Skin epidermis (tissue), 12 donors: ENCODE measurements at regions not wholly inside any gene's neighbourhood (a gene's known extent, or its start where the extent isn't known, plus 50 kb on each side); places are given as distances from the start of the nearest gene placed in this dataset.
"Not testable (repeated sequence)": the region's sequence is repeated elsewhere in the genome, so short reads cannot be mapped to it uniquely, and the experiment has no call there.

Source experiments
- H3K27ac ChIP-seq, 21 experiments: fragments of 200-600 bp; sonication (generic) in 11 of 21; one replicate each; pipeline ENCODE4 v1.5.0; 2020; ENCODE audit warnings: mild to moderate bottlenecking in 3 of 21, inconsistent platforms in 2 of 21, moderate library complexity in 2 of 21
- H3K4me3 ChIP-seq, 7 experiments: fragments of 200-600 bp; sonication (generic) in 2 of 7; one replicate each; pipeline ENCODE4 v1.5.0; 2020; ENCODE audit warnings: inconsistent platforms in 2 of 7, mild to moderate bottlenecking in 2 of 7, moderate library complexity in 1 of 7

DNA sequence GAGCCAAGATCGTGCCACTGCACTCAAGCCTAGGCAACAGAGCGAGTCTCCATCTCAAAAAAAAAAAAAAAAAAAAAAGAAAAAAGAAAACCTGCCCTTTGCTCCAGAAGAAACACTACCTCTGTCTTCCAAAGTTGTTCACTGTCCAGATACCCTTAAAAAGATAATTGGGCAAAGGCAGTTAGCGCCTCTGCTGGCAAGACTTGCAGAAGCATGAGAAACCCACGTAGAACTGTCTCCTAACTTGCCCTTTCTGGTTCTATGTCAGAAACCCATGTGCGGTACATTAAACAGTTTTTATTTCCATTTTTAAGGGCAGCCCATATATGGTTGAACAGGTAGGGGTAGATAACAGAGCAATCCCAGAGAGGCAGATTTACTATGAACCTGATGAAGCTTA lies 1026.4 kb downstream of the ROBO2 start:
- no peak overlapping the region for H3K4me3 ChIP-seq
- no peak overlapping the region for H3K27ac ChIP-seq

DNA sequence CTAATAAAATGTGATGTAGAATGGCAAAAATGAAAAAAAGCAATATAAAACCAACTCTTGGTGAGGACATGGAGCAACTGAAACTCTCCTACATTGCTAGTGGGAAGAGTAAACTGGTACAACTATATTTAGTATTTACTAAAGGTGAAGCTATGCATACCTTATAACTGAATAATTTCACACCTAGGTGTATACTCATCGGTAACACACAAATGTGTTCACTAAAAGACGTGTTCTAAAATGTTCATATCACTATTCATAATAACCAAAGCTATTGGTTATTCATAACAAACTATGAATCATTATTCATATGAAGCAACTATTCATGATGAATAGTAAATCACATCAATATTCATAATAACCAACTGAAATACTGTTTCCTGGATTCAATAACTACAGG lies 1030.3 kb downstream of the ROBO2 start:
- H3K27ac ChIP-seq = no peak overlapping the region
- H3K4me3 ChIP-seq = no peak overlapping the region

DNA sequence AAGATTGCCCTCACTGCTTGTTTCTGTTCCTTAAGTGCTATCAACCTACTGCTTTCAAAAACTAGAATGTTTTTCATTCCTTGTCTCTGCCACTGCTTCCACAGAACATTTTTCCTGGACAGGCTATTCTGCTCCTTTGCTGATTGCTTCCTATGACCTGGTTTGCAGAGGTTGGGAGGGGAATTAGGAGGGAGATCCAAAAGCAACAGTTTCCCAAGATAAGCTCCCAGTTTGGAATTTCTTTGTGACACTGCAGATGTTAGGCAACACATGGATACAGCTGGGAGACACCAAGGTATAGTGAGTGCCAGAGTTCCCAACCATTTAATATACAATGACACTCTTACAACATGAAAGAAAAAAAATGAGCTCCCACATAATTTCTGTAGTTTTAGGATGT lies 1036.5 kb downstream of the ROBO2 start:
- H3K27ac ChIP-seq = no peak overlapping the region
- H3K4me3 ChIP-seq = no peak overlapping the region

DNA sequence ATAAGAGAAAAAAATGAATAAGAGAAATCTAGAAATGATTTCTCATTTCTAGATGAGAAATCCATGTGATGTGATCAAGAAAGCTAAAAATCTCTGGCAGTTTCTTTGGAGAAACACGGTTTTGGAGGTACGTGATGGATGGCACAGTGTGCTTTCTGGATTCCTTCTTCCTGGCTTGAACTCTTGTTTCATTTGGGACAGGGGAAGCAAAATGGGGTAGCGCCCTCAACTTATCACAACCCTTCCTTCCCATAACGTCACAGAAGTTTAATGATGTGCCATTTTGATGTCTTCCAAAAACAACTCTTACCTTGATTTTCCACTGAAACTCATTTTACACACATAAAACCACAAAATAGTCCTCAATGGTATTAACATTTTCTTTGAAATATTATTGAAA lies 1037.3 kb downstream of the ROBO2 start:
- Histone ChIP-seq H3K27ac (no peak overlapping the region), H3K4me3 (no peak overlapping the region)

DNA sequence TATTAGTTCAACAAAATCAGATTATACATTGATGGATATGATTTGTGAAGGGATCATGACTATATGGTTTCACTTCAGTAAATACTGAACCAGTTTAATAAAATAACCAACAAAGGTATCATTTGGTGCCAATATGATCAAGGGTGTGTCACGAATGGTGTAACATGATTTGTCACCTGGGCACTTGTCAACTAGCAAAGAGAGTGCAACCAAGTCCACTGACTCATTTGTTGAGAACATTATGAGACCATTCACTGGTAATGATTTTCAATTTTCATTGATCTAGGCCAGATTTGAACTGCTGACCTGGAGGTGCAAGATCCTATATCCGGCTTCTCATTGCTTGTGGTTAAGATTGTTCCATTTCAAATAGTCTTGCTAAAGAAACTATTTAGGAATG lies 1037.9 kb downstream of the ROBO2 start:
- Histone ChIP-seq H3K27ac (no peak overlapping the region), H3K4me3 (no peak overlapping the region)

DNA sequence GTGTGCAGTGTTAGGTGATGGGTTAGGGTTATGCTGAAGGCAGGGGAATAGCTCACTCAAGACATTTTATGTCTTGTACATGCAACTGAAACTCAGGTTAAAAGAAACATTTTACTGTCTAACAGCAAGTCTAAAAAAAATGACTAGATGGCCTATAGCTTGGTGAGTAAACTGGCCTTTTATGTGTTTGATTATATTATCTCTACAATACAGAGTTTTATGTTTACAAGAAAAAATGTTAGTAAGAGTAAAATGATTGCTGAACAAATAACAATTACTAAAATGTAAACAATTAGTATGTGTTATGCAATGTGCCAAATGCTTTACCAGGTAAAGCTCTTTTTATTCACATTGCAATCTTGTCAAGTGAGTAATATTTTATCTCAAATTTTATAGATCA lies 1039.6 kb downstream of the ROBO2 start:
- Histone ChIP-seq H3K27ac (no peak overlapping the region), H3K4me3 (no peak overlapping the region)

DNA sequence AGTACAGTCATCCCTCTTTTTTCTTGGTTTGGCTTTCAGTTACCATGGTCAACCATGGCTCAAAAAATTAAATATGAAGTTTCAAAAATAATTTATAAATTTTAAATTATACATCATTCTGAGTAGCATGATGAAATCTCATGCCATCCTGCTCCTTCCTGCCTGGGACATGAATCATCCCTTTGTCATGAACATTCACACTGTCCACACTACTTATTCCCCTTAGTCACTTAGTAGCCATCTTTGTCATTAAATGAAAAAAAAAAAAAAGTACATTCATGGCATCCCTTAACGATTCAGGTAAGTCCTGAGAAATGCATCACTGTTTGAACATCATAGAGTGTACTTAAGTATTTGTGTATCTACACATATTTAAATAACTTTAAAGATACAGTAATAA lies 1046.3 kb downstream of the ROBO2 start:
- Histone ChIP-seq H3K4me3 (no peak overlapping the region), H3K27ac (no peak overlapping the region)

DNA sequence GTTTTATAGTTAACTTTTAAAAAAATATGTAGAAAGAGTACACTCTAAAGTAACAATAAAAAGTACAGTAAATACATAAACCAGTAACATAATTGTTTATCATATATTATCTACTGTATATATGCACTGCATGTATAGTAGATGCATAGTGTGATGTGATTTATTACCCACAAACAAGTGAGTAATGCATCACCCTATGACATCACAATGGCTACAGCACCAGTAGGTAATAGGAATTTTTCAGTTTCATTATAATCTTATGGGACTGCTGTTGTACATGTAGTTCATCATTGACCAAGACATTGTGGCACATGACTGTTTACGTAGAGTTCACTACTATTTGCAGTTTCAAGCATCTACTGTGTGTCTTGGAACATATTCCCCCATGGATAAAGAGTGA lies 1047.2 kb downstream of the ROBO2 start:
- Histone ChIP-seq H3K4me3 (no peak overlapping the region), H3K27ac (no peak overlapping the region)

DNA sequence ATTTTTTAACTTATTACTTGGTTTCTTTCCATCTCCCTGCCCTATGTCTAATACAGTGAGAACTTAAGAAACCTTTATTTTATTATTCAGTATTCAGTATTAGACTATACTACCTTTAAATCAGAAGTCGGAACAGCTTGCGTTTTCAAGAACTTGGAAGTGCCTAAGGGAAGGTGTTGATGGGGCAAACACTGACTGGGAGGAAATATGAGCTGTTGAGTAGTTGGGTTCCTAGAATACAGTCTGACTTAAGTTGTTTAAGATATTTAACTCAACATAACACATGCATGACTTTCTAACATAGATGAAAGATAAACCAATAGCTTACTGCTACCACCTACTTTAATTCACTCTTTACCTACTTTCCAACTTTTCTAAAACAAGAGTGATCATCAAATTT lies 1048.1 kb downstream of the ROBO2 start:
- no peak overlapping the region for H3K4me3 ChIP-seq
- no peak overlapping the region for H3K27ac ChIP-seq

DNA sequence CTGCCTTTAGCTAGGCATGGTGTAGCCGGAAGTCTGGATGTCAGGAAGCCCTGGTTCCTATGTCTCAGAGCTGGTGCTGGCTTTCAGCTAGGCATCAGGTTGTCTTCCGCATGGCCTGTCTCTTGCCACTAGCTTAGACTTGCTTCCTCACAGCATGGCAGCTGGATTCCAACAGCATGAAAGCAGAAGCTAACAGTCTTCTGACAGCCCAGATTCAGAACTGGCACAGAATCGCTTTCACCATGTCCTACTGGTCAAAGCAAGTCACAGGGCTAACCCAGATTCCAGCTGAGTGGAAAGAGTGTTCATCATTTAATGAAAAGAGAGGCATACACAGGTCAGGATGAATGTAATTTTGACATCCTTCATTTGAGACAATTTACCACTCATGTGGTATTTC lies 1050.5 kb downstream of the ROBO2 start:
- H3K27ac ChIP-seq = no peak overlapping the region
- H3K4me3 ChIP-seq = no peak overlapping the region

DNA sequence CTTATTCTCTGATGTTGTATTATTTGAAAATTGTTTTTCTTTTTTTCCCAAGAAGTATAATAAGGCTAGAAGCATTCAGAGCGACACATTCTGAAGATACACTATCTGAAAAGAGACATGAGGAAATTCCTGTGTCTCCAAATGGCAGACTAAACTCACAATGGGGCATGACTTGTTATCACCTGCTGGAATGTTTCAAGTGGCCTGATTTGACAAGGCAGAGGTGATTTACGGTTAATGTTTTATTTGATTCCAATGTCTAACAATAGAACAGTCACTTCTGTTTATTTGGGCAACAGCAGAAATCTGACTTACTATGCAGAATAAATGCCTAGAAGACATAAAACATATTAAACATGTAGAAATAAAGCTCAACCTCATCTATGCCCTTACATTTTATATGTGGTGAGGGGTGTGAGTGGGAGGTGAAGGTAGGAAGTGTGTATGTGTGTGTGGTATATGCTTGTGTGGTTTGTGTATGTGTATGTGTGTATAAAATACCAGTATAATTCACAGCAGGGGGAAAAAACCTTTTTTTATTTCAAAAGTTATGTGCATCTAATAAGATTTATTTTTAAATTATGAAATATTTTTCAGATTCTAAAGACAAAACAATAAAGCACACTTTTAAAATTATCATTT lies 1051.7 kb downstream of the ROBO2 start:
- Histone ChIP-seq H3K27ac (no peak overlapping the region), H3K4me3 (no peak overlapping the region)

DNA sequence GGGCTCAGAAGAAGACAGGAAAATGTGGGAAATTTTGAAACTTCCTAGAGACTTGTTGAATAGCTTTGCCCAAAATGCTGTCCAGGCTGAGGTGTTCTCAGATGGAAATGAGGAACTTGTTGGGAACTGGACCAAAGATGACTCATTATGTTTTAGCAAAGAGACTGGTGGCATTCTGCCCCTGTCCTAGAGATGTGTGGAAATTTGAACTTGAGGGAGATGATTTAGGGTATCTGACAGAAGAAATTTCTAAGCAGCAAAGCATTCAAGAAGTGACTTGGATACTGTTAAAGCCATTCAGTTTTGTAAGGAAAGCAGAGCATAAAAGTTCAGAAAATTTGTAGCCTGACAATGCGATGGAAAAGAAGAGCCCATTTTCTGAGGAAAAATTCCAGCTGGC lies 1052.7 kb downstream of the ROBO2 start:
- H3K4me3 ChIP-seq, H3K27ac ChIP-seq: not testable (repeated sequence)

DNA sequence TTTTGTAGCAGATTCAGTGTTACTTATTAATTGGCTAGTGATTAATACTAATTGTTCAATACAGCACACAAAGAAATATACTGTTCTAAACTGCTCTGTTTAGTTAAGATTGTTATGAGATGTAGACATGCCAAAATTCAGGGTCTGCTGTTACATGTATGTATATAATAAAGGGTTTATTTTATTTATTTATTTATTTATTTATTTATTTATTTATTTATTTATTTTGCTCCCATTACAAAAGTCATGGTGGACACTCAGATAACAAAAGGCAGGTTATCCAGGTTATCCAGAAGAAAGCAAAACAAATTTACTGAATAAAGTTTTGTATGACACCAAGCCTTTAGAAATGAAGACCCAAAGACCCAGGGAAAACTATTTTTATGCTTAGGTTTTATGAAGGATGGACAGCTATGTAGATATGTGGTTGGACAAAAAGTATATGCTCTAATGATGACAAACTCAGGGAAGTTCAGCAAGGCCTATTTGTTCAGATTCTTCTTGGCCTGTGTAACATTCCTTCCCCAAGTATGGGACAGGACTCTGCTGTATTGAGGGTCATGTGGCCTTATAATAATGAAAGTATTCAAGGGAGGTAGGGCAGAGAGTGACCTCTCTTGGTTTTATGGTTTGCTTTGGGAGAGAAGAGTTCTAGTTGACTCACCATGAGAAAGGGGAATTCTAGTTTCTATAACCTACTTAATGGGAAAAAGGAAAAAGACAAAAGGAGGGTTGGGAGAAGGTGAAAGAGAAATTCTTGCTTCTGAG lies 1056.8 kb downstream of the ROBO2 start:
- H3K4me3 ChIP-seq = no peak overlapping the region
- H3K27ac ChIP-seq = no peak overlapping the region

DNA sequence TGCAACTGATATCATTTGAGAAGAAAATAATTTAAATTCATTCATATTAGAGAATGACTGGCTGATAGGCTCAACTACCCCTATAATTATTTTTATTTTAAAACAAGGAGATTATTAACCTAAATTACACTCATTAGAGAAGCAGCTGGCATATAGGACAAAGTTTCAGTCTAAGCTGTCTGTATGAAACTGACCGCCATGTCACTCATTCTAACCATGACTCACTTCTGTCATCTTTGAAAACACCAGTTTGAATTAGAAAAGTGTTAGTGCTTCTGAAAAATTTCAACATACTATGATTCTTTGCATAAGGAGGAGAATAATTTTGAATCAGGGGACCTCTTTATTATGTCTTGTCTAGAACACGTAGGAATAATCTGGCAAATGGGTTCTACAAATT lies 1058.5 kb downstream of the ROBO2 start:
- Histone ChIP-seq H3K27ac (no peak overlapping the region), H3K4me3 (no peak overlapping the region)

DNA sequence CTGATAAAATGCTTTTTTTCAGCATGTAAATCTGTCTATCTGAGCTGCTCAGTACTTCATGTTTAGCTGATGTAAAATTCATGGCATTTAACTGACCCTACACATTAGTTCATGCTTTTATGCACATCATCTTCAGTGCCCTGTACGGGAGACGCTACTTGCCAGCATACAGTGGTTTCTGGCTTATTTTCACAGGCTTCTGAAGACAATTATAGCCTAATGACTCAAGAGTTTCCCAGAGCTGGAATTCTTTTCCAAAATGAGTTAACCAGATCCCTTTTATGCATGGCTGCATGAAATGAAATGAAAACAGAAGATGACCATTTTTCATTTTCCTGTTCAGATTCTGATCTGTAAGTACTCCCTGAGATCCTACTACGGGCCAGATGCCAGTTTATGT lies 1061.5 kb downstream of the ROBO2 start:
- Histone ChIP-seq H3K4me3 (no peak overlapping the region), H3K27ac (no peak overlapping the region)

DNA sequence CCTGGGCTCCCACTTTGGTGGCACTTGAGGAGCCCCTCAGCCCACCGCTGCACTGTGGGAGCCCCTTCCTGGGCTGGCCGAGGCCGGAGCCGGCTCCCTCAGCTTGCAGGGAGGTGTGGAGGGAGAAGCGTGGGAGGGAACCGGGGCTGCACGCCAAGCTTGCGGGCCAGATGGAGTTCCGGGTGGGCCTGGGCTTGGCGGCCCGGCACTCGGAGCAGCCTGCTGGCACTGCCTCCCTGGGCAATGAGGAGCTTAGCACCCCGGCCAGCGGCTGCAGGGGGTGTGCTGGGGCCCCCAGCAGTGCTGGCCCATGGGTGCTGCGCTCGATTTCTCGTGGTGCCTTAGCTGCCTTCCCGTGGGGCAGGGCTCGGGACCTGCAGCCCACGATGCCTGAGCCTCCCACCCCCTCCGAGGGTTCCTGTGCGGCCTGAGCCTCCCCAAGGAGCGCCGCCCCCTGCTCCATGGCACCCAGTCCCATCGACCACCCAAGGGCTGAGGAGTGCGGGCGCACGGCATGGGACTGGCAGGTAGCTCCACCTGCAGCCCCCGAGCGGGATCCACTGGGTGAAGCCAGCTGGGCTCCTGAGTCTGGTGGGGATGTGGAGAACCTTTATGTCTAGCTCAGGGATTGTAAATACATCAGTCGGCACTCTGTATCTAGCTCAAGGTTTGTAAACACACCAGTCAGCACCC lies 1068.5 kb downstream of the ROBO2 start:
- not testable (repeated sequence) for H3K4me3 ChIP-seq, H3K27ac ChIP-seq

DNA sequence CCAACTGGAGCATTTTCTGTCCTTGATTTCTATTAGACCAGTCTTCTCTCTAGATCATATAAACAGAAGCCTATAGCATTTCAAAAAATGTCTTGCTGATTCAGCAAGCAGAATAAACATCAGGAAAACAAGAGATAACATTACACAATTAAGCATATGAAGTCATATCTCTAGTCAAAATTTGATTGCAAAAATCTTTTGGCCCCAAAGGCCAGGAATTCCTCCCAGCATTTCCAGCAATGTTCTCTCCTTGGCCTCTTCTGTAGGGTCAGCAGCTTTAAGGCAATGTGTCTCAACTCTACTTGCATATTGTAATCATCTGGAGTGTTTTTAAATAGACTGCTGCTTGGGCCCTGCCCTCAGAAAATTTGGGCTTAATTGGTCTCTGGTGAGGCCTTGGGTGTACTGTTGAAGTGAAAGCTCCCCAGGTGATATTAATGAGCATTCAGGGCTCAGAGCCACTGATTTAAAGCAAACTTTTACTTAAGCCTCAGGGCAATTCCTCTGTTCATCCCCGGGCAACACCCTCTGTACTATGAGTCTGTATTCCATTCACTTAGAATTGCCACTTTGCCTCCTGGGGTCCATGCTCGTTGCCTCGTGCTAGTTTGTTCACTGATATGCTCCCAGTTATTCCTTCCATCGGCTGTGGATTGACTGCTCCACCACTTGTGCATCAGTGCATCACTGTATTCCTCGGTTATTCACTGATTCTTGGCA lies 1072.6 kb downstream of the ROBO2 start:
- H3K27ac ChIP-seq = no peak overlapping the region

DNA sequence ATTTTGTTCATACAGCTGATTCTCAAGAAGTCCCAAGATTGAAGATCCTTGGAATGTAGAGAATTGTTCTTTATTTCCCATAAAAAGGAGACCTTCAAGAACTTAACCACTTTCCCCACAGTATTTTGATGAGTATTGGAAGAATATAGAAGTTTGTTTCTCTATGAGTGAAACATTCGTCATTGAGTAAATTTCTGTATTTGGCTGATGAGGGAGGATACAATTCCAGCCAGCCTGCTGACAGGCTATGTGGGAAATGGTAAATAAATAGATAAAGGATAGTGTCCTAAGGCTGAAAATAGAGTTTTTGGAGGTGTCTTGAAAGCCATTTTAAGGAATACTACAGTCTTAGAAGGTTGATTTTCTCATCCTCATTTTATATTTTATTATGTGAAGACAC lies 1076.1 kb downstream of the ROBO2 start:
- no peak overlapping the region for H3K4me3 ChIP-seq

More for the DNA sequence above, 1072.6 kb downstream of the ROBO2 start:
- no peak overlapping the region for H3K4me3 ChIP-seq

DNA sequence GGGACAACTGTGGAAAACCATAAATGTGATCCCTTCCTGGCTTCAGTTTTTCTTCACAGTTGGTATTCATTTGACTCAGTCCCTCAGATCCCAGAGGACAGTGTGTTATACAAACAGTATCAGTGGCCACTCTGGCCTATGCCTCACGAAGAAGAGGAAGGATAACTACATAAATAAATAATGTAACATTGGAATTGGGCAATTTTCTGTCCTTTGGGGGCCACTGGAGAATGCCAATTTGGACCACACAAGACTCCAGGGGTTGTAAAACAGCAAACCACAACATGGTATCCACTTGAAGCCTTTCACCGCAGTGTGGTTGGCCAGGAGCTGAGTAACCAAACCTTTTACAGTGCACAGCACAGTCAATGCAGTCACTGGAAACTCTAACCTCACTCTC lies 1077.0 kb downstream of the ROBO2 start:
- H3K27ac ChIP-seq = no peak overlapping the region
- no peak overlapping the region for H3K4me3 ChIP-seq

More for the DNA sequence above, 1076.1 kb downstream of the ROBO2 start:
- no peak overlapping the region for H3K27ac ChIP-seq

DNA sequence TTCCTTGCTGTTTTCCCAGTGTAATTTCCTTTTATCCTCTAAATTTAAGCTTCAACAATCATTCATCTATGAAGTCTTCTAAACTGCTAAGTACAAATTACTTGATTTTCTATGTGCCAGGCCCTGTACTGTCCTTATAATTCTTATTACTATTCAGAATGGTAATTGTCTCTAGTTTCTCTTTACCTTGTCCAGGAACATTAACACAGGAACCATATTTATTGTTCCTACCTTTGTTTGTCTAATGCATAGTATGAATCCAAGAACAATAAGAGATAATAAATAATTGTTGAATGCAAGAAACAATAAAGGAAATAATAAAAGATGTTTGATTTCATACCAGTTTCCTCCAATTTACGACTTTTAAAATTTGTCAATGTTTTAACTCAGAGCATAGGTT lies 1083.2 kb downstream of the ROBO2 start:
- H3K4me3 ChIP-seq = no peak overlapping the region

DNA sequence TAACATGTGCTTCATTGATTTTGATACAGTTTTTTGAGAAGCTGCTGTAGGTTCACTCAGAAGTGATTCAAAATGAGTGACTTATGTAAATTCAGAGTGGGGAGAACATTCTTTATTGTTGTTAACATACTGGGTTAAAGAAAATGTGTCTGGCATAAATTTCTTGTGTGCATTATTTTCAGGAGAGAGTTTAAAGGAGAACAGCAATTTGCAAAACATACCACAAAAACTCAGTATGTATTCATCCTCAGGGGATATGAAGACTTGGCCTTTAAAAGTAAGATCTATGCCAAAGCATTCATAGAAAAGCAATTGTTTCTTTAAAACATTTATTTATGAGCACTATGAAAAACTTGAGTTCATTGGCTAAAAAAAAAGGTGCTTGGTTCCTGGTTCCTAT lies 1089.8 kb downstream of the ROBO2 start:
- H3K4me3 ChIP-seq = no peak overlapping the region
- no peak overlapping the region for H3K27ac ChIP-seq

More for the DNA sequence above, 1083.2 kb downstream of the ROBO2 start:
- no peak overlapping the region for H3K27ac ChIP-seq
